SH-SY5Y (cell line): ENCODE measurements at regions not wholly inside any gene's neighbourhood (a gene's known extent, or its start where the extent isn't known, plus 50 kb on each side); places are given as distances from the start of the nearest gene placed in this dataset.

Experiments used
- GATA2 ChIP-seq: IDR thresholded peaks from 2 replicates; pipeline ENCODE4 v1.6.1; 2011; ENCODE audit warnings: mild to moderate bottlenecking, low read depth, low read length
- GATA3 ChIP-seq: IDR thresholded peaks from 2 replicates; pipeline ENCODE4 v1.6.1; 2011; ENCODE audit warnings: low read depth, mild to moderate bottlenecking, low read length, moderate library complexity

- TF ChIP-seq GATA3 (no peak), GATA2 (no peak)
These were observed 174.3 kb downstream of the SNX10 start for GRCh38 chr7:26466007-26466406.
